NOMO-1 treated with dmso at 0.1 percent for 144 hours (cell line): ENCODE measurements at regions not wholly inside any gene's neighbourhood (a gene's known extent, or its start where the extent isn't known, plus 50 kb on each side); places are given as distances from the start of the nearest gene placed in this dataset.
"Not testable (repeated sequence)": the region's sequence is repeated elsewhere in the genome, so short reads cannot be mapped to it uniquely, and the experiment has no call there.

Source experiments
- DNase-seq: peaks from one replicate; lab custom pipeline; 2025; ENCODE audit not compliant: unreplicated experiment; lab: John Stamatoyannopoulos, UW

DNA sequence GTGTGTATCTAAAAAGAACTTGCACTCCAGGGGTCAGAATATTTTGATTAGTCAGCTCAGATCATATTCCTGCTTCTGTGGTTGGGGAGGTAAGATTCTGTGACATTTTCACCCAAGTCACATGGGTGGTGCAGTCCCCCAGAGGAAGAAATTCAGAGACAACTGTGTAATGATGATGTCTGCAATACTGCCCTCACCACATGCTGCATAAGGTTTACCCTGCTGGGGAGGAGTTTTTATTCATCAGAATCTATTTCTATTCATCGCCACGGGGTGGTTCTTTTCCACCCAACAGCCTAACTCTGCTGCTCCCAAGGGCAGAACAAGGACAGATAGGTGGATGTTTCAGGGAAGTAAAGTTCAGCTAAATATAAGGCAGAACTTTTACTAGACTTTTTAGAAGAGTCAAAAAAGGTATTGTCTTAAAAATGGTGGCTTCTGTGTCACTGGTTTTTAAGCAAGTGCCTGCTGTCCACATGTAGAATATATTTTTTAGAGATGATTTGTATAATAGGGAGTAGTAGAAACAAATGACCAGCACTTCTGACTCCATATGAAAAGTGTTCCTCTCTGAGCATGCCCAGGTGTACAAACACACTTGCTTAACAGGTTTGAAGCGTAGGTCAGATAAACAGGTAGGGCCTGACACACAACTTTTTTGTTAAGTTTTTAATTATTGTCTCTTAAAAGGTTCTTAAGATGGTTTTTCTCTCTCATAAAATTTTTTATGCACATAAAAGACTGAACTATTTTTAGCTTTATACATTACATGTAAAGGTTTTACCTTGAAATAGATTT, 352.7 kb downstream of the LRRC70 start:
- DNase-seq: no peak

DNA sequence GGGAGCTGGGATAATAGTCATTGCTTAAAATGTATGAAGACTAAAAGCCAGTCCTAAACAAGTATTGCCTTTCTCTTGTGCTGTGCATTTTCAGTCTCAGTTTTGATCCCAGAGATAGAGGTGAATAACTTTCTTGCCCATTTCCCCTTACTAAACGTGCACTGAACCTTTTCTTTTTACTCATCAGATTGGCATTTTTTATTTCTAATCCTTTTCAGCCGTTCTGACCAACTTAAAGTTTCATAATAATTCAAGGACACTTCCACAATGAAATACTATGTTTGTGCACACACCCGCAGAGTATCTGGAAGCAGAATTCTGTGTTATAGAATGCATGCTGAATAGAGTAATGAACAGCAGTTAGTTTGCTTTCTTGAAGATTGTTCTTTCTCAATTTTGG, 343.6 kb downstream of the LRRC70 start:
- no peak for DNase-seq

DNA sequence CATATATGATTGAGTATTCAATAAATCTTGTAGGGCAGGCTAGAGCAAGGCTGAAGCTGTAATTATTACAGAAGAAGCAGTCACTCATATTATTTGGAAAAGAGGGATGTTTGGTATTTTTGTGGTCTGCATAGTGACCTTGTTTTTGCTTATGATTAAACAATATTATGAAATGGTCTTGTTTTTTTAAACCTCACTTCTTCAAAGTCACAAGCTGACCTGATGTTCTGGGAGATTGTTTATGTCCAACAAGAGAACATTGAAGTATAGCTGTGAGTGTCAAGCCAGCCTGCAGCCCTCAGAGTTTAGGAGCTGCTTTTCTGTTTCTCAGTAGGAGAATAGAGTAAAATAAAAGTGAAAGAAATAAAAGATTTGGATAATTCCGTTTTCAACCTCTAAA, 342.2 kb downstream of the LRRC70 start:
- no peak for DNase-seq

DNA sequence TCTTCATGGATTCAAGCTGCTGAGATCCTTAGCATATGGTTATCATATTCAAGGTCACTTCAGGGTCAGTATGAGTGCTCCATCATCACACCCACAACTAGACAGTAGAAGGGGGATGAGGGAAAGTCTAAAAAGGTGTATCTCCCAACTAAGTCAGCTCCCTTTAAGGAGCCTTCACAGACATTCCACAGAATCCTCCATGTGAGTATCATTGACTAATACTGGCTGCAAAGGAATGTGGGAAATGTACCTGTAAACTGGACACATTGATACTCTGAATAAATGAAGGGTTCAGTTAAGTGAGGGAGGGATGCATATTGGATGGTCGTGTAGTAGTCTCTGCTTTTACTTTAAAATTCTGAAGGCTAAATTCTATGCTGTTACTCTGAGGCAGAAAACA, 330.7 kb downstream of the LRRC70 start:
- no peak for DNase-seq

DNA sequence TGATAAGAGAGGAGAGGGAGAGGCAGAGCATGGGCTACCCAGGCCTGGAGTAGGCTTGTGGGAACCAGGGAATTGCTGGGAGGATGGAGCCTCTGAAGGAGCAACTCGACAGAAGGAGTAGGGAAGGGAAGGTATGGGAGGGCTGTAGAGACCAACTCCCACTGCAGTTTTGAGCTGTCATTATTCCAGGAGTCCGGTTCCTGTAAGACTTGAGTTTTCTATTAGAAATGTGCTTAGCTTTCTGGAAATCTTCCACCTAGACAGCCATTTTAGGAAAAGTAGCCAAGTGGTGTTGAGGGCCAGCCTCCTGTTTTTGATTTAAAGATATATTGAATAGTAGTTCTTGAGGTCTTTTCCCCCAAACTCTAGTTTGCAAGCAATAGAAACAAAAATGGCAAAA, 323.5 kb downstream of the LRRC70 start:
- DNase-seq: no peak

DNA sequence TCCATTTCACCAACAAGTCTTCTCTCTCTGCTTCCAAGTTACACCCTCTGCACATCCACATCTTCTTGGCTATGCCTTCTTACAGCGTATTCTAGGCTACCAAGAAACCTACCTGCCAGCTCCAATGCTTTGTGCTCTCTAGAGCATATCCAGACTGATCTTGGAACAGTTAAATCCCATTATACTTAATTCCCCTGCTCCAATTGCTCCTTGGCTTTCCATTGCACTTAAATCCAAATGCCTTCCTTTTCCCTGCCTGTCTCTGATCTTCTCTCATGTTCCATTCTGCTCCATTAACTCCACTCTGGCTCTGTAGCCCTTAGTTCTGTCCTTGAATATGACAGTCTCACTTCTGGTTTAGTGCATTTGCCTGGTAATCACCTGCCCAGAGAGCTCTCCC, 322.4 kb downstream of the LRRC70 start:
- DNase-seq: no peak

DNA sequence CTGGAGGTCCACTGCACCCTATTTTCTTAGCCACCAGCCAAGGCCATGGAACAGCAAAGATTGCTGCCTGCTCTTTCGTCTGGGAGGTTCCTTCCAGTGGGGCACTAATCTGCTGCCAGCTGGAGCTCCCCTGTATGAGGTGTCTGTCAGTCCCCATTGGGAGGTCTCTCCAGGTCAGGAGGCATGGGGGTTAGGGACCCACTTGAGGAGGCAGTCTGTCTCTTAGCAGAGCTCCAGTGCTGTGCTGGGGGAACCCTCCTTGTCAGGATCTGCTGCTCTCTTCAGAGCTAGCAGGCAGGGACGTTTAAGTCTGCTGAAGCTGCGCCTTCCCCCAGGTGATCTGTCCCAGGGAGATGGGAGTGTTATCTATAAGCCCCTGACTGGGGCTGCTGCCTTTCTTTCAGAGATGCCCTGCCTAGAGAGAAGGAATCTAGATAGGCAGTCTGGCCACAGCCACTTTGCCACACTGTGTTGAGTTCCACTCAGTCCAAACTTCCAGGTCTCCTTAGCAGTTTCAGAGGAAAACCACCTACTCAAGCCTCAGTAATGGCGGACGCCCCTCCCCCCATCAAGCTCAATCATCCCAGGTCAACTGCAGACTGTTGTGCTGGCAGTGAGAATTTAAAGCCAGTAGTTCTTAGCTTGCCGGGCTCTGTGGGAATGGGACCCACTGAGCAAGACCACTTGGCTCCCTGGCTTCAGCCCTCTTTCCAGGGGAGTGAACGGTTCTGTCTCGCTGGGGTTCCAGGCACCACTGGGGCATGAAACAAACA, 317.7 kb downstream of the LRRC70 start:
- no peak for DNase-seq

DNA sequence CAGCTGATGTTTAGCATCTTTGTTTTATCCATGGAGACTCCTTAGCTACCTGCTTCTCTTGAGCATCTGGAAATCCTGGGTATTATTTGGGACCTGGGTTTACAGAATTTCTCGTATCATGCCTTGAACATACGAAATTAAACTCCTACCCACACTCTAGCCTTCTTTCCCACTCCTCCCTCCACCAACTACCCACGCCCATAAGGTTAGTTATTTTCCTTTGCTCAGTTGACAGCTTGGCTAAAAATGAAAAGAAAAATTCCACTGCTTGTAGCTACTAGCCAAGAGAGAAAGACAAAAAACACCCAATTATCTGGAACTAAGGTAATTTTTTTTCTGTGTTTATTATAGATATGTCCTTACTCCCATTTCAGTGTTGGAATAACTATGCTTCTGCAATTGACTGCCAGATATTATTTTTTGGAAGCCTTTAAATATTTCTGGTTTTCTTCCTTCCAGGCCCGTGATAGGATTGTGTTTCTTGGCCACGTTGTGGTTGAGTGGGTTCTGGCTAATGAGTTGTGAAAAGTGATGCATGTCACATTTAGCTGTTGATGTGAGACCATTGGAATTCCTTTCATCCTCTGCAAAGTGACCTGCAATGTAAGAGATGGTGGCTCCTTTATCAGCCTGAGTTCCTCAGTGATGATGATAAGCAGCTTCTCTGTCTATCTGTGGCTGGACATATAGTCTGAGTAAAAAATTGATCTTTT, 308.1 kb downstream of the LRRC70 start:
- DNase-seq: no peak

DNA sequence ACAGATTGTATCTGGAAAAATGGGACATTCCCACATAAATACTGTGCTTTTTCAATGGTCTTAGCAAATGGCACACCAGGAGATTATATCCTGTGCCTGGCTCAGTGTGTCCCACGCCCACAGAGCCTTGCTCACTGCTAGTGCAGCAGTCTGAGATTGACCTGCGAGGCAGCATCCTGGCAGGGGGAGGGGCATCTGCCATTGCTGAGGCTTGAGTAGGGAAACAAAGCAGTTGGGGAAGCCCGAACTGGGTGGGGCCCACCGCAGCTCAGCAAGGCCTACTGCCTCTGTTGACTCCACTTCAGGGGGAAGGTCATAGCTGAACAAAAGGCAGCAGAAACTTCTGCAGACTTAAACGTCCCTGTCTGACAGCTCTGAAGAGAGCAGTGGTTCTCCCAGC, 258.7 kb downstream of the LRRC70 start:
- not testable (repeated sequence) for DNase-seq

DNA sequence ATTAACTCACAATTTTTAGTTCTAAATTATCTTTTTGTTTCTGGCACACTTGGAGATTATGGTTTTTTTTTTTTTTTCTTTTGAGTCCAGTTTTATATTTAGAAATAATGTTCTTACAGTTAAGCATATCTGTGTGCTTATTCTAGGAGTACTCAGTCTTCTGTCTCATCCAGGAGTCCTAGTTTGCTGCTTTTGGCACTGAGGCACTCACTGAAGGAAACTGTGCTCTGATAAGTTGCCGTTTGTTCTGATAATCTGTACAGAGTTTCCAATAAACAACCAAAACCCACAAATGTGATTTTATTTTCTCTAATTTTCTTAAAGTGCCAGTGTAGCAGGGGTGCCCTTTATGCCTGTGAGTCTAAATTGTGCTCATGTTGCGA, 251.0 kb downstream of the LRRC70 start:
- DNase-seq: no peak

DNA sequence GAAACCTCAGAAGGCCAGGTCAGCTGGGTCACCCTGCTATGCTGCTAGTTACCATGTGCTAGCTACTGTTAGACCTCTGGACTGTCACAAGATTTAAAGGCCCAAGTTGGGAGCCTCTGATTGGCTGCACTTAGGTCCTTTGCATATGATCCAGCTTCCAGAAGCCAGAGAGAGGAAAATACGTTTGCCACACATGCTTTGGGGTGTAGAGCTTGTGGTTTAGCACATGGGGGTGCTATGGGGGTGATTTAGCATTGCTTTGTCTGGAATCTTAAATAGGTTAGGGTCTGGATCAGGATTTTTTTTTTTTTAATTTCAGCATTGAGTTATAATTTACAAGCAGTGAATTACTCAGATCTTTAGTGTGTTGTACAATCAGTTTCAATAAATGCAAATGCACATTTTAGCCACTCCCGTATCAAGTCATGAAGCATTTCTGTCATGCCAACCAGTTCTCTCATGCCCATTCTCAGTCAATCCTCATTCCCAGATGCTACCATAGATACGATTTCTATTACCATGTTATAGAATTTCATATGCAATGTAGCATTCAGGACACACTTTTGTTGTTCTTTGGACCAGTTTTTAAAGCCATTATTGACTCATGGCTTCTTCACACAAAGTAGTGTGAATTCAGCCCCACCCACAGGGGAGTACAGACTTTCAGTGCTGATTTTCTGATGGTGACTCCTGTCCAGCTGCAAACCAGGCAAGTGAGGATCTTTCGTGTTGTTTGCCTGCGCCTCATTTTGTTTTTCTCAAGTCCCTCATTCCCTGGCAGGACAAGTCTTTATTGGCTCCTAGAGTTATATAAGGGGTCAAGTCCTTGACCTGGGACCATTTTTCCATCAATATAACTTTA, 250.4 kb downstream of the LRRC70 start:
- DNase-seq: no peak

DNA sequence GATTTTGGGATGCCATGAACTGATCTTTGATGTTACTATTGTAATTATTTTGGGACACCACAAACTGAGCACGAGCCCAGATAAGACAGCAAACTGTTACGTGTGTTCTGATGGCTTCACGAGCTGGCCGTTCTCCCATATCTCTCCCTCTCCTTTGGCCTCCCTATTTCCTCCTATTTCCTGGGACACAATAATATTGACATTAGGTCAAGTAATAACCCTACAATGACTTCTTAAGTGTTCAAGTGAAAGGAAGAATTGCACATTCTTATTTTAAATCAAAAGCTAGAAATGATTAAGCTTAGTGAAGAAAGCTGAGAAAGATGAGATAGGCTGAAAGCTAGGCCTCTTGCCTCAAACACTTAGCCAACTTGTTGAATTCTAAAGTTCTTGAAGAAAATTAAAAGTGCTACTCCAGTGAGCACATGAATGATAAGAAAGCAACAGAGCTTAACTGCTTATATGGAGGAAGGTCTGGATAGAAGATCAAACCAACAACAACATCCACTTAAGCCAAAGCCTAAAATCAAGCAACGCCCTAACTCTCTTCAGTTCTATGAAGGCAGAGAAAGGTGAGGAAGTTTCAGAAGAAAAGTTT, 247.1 kb downstream of the LRRC70 start:
- DNase-seq: no peak

DNA sequence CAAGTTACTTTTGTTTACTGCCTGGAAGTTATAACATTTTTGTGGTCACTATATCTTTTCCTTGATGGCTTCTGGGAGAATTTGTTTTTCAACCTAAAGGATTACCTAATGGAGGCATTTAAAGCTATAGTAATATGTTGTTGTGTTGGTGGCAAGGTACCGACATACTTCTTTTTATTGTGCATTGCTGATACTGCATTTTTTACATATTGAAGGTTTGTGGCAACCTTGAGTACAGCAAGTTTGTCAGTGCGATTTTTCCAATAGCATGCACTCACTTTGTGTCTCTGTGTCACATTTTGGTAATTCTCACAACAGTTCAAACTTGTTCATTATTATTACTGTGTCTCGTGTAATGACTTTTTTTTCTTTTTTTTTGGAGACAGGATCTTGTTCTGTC, 246.3 kb downstream of the LRRC70 start:
- DNase-seq: no peak

DNA sequence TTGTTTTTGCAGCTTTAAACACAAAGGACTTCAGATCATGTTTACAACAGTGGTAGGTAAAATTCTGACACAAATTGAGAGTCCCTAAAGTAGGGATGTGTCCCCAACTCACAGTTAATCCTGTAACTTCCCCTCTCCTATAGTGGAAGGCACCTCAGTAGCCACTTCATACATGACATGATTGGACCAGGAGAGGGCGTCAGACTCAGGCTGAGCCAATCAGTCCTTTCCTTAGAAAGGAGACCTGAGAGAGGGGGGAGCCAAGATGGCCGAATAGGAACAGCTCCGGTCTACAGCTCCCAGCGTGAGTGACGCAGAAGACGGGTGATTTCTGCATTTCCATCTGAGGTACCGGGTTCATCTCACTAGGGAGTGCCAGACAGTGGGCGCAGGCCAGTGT, 238.4 kb downstream of the LRRC70 start:
- not testable (repeated sequence) for DNase-seq

DNA sequence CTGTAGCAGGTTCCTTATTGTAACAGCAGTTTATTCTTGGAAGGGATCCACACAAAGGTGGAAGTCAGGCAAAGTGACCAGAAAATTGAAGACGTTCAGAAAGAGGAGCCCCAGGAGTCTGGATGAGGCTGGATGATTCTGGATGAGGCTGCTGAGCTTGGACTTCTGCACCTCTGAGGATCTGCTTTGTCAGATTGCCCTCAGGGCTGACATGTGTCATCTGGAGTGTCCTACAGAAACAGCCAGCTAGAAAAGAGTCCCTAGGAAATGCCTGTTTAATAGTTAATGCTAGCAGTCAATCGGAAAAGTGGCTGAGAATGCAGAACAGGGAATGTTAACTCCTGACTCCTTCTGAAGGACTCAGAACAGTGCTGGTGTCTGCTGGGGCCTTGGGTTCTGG, 236.4 kb downstream of the LRRC70 start:
- DNase-seq: no peak

DNA sequence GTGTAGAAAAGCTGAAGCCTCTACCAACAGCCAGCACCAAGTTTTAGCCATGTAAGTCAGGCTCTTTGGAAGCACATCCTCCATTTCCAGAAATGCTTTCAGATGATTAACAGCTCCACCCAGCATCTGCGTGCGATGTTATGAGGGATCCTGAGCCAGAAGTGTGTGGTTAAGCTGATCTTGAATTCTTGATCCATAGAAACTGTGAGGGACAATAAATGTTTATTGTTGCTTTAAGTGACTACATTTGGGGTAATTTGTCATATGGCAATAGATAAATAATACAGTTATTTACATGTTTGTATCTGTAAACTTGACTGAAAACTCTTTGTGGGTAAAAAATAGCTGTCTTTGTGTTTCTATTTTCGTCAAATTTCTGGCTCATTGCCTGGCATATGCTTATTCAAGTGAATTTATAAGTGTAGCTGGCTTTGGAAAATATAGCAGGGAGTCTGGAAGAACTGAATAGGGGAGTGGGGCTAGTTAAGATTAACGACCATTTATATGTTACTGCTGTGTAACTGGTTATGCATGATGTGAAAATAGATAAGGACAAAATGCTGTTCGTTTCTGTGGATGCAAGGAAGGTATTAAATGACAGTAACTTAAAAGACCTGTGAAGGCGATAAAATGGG, 234.1 kb downstream of the LRRC70 start:
- no peak for DNase-seq

DNA sequence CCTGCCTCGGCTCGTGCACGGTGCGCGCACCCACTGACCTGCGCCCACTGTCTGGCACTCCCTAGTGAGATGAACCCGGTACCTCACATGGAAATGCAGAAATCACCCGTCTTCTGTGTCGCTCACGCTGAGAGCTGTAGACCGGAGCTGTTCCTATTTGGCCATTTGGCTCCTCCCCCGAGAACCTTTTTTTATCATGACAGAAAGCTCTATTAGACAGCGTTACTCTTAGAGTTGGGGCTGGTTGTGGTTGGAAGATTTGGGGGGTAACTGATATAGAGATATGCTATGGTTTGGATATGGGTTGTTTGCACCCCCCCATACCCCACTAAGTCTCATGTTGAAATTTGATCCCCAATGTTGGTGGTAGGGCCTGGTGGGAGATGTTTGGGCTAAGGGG, 226.2 kb downstream of the LRRC70 start:
- not testable (repeated sequence) for DNase-seq

DNA sequence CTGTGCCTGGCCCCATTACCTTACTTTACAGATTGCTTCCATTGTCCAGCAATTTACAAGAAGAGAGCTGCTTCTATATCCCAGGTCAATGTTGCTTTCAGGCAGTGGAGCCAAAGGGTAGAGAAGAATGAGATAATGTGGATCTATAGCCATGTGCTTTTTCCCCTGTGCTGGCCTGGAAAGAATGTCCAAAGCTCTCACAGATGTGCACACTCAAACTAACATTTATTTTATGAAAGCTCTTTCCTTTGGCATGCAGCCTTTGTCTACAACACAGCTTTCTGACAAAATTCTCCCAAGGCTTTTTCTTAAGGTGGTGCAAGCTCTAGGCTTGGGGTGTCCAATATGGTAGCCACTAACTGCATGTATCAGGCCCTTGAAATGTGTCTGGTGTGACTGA, 217.3 kb downstream of the LRRC70 start:
- no peak for DNase-seq

DNA sequence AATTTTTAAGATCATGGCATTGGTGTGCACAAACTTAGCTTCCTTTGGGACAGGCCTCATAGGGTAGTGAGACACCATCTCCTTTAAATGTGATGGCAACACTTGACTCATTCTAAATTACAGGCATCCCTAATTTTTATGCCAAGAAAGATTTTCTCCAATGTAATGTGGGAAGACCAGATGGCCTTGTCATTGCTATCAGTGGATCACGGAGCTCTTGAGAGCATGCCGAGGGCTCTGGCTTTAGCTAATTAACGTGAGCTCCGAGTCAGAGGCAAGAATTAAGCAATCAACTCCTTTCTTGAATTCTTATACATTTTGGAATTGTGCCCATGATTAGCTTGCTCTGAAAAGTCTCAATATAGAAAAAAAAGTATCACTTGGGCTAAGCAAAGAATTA, 215.8 kb downstream of the LRRC70 start:
- no peak for DNase-seq

DNA sequence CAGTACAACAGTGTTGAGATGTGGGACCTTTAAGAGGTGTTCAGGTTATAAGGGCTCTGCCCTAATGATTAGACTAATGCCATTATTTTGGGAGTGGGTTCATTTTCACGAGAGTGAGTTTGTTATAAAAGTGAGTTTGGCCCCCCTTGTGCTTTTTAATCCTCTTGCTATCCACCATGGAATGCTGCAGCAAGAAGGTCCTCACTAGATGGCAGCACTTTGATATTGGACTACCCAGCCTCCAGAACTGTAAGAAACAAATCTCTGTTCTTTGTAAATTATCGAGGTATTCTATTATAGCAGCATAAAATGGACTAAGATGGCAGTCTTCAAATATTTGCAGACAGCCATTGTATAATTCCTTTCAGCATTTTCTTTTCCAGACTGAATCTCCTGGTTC, 212.4 kb downstream of the LRRC70 start:
- DNase-seq: no peak
